HepG2 (cell line): ENCODE measurements at regions not wholly inside any gene's neighbourhood (a gene's known extent, or its start where the extent isn't known, plus 50 kb on each side); places are given as distances from the start of the nearest gene placed in this dataset.

ENCODE experiments used
- ATAC-seq: fragments of 200-7000 bp; cut with Tn5 transposase; 3 replicates; pipeline ENCODE4 v1.9.1; 2020; ENCODE audit warnings: mild to moderate bottlenecking, moderate library complexity
- BruUV-seq: library from RNA; stranded (reverse); fragments of 400-500 nt; replicated peaks from 2 replicates; lab custom pipeline; 2021; lab: Mats Ljungman, UMichigan
- CTCF ChIA-PET: fragments of 300-600 bp; formaldehyde crosslinking; extraction: SDS; loops from one replicate; lab custom pipeline; 2021; ENCODE audit warnings: low total read pairs, inconsistent platforms, low intra/inter-chr PET ratio; lab: Yijun Ruan, JAX
- POLR2A ChIA-PET: fragments of 350-600 bp; sonication (Branson Sonifier 250); formaldehyde crosslinking; loops from one replicate; lab custom pipeline; 2020; ENCODE audit warnings: antibody characterized with exemption, inconsistent platforms; lab: Yijun Ruan, JAX
- DNase-seq: peaks from one replicate; pipeline ENCODE4 v3.0.0-alpha.2; 2015; ENCODE audit warnings: low spot score
- FAIRE-seq: peaks from 3 replicates; lab custom pipeline; 2011; peaks lifted over from hg19 to GRCh38; lab: Jason Lieb, UNC
- H2AFZ ChIP-seq: one replicate; pipeline ENCODE4 v1.6.1; 2011; ENCODE audit warnings: low read length, inconsistent platforms
- H3K27ac ChIP-seq: fragments of 300-600 bp; 3 replicates; pipeline ENCODE4 v1.8.0; 2011; ENCODE audit warnings: mixed run types, mild to moderate bottlenecking, mixed read lengths, low read length, inconsistent platforms; ENCODE audit not compliant: insufficient read depth; ENCODE audit errors: extremely low read length
- H3K27me3 ChIP-seq, 2 experiments: fragments of 200-600 bp in 1 of 2; 2 replicates in 1 of 2; 3 replicates in 1 of 2; pipeline versions ENCODE4 v1.6.0 to v1.8.0; 2011; ENCODE audit warnings: low read length in 2 of 2, mild to moderate bottlenecking in 2 of 2, moderate library complexity in 2 of 2, inconsistent platforms in 1 of 2; ENCODE audit not compliant: insufficient read depth in 2 of 2, control insufficient read depth in 1 of 2
- H3K36me3 ChIP-seq, 2 experiments: fragments of 200-600 bp in 1 of 2; replicated peaks in 1 of 2; 2 replicates in 1 of 2; 3 replicates in 1 of 2; pipeline versions ENCODE4 v1.5.1 to v1.8.0; 2011; ENCODE audit warnings: low read length in 2 of 2, inconsistent platforms in 1 of 2; ENCODE audit not compliant: insufficient read depth in 2 of 2, control insufficient read depth in 1 of 2
- H3K4me1 ChIP-seq: 2 replicates; pipeline ENCODE4 v1.5.1; 2012; ENCODE audit warnings: low read length, inconsistent platforms; ENCODE audit not compliant: insufficient read depth
- H3K4me2 ChIP-seq: 2 replicates; pipeline ENCODE4 v1.6.0; 2011; ENCODE audit warnings: low read depth, low read length, inconsistent platforms
- H3K4me3 ChIP-seq, 3 experiments: fragments of 200-600 bp in 1 of 3; sonication (generic), shearing (Covaris generic) in 1 of 3; replicated peaks in 1 of 3; 2 replicates each; pipeline ENCODE4 v1.5.1; 2011 to 2016; ENCODE audit warnings: low read length in 3 of 3, inconsistent platforms in 2 of 3, low read depth in 2 of 3, mild to moderate bottlenecking in 2 of 3, control low read depth in 1 of 3, mixed read lengths in 1 of 3; ENCODE audit not compliant: insufficient read depth in 1 of 3
- H3K79me2 ChIP-seq: one replicate; pipeline ENCODE4 v1.6.1; 2011; ENCODE audit warnings: low read length, inconsistent platforms; ENCODE audit not compliant: insufficient read depth
- H3K9ac ChIP-seq: 2 replicates; pipeline ENCODE4 v1.6.0; 2011; ENCODE audit warnings: mild to moderate bottlenecking, low read depth, low read length, inconsistent platforms; ENCODE audit not compliant: insufficient read depth
- H3K9me3 ChIP-seq: 2 replicates; pipeline ENCODE4 v1.5.1; 2012; ENCODE audit warnings: mild to moderate bottlenecking, low read length
- H4K20me1 ChIP-seq: 2 replicates; pipeline ENCODE4 v1.6.0; 2011; ENCODE audit warnings: inconsistent platforms, mild to moderate bottlenecking, low read length, moderate library complexity; ENCODE audit not compliant: insufficient read depth
- ARNT ChIP-seq: fragments of 450-650 bp; IDR thresholded peaks from 2 replicates; pipeline ENCODE4 v1.6.1; 2017
- GTF3A ChIP-seq: sonication (generic); formaldehyde crosslinking; conservative IDR thresholded peaks from 2 replicates; pipeline ENCODE4 v1.4.0; 2020; ENCODE audit warnings: mild to moderate bottlenecking, missing genetic modification reagents
- IKZF1 ChIP-seq: fragments of 450-650 bp; IDR thresholded peaks from 2 replicates; pipeline ENCODE4 v1.7.1; 2016
- POGK ChIP-seq: sonication (generic); formaldehyde crosslinking; conservative IDR thresholded peaks from 2 replicates; pipeline ENCODE4 v1.8.0; 2022; ENCODE audit warnings: mild to moderate bottlenecking, moderate library complexity, missing genetic modification reagents
- STAT5B ChIP-seq: sonication (generic); formaldehyde crosslinking; IDR thresholded peaks from 2 replicates; pipeline ENCODE4 v1.4.0; 2020; ENCODE audit warnings: missing genetic modification reagents
- ZFP37 ChIP-seq: sonication (generic); formaldehyde crosslinking; IDR thresholded peaks from 2 replicates; pipeline ENCODE4 v1.4.0; 2020; ENCODE audit warnings: missing genetic modification reagents, borderline replicate concordance
- ZNF383 ChIP-seq: sonication (generic); formaldehyde crosslinking; IDR thresholded peaks from 2 replicates; pipeline ENCODE4 v1.4.0; 2020; ENCODE audit warnings: missing genetic modification reagents, mild to moderate bottlenecking, borderline replicate concordance
- WGBS: methylation state at CpG from one replicate; pipeline ENCODE4 v1.1.6; 2017; ENCODE audit warnings: low lambda C conversion rate; 5-methylcytosine and 5-hydroxymethylcytosine counted together
- in situ Hi-C: cut with HindIII; loops from 2 replicates; pipeline ENCODE4 v1.10.0; 2017; ENCODE audit warnings: low pct_unique_long_range_greater_than_20kb; ENCODE audit not compliant: extremely low pct_ligation_motif_present
- intact Hi-C: fragments of 100-400 bp; cut with micrococcal nuclease; formaldehyde crosslinking; loops from one replicate; pipeline ENCODE4 v1.10.0; 2022; ENCODE audit not compliant: unreplicated experiment
- TF ChIP-seq, protein P1 (sequence below): sonication (generic); formaldehyde crosslinking; IDR thresholded peaks from 2 replicates; pipeline ENCODE4 v1.8.1; 2023; ENCODE audit warnings: missing genetic modification reagents, inconsistent platforms, borderline replicate concordance

DNA sequence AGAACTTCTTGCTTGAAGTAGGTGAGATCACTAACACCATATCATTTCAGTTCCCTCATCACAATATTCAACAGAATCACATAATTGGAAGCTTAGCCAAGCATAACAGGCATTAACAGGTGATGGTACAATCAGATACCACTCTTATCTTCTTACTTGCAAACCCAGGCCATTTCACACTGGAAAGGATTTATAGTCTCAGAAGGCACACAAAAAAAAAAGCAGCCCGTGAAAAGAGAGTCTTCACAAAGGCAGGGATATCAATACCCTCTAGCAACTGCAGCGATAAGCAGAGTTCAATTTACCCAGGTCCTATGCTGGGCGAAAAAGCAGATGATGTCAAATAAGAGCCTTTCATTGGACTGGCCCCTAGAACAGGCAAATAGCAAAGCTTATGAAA, 1082.4 kb downstream of the XPNPEP1 start:
- no TSS peak for BruUV-seq
- no peak overlapping the region for H3K27ac ChIP-seq
- WGBS = 23% methylated on average over 3 of the region's 3 CpGs
- no peaks in the 10 kb centered on the region for H3K27me3 ChIP-seq
- H3K79me2 ChIP-seq = no peaks in the 10 kb centered on the region
- no peak overlapping the region for H3K4me2 ChIP-seq
- no peak for ATAC-seq
- H3K9ac ChIP-seq = no peak overlapping the region
- in situ Hi-C loops = no loop called here
- intact Hi-C loops = loop anchor here (10.0 kb wide), 1 partner anchor 596 kb away; no protein-coding TSS in a partner anchor
- FAIRE-seq = no peak
- H3K36me3 ChIP-seq = no peaks in the 10 kb centered on the region
- DNase-seq = no peak
- no peak overlapping the region for H3K4me3 ChIP-seq
- TF ChIP-seq, protein P1, sequence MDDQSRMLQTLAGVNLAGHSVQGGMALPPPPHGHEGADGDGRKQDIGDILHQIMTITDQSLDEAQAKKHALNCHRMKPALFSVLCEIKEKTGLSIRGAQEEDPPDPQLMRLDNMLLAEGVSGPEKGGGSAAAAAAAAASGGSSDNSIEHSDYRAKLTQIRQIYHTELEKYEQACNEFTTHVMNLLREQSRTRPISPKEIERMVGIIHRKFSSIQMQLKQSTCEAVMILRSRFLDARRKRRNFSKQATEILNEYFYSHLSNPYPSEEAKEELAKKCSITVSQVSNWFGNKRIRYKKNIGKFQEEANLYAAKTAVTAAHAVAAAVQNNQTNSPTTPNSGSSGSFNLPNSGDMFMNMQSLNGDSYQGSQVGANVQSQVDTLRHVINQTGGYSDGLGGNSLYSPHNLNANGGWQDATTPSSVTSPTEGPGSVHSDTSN = no peak
- TF ChIP-seq GTF3A (CRISPR knock-in tag) (no peak), IKZF1 (no peak), ARNT (no peak), STAT5B (CRISPR knock-in tag) (no peak), ZFP37 (CRISPR knock-in tag) (no peak), POGK (no peak), ZNF383 (no peak)
- TF ChIP-seq, all 625 proteins: peak for 0
- ChIA-PET POLR2A (no interaction called here), CTCF (no interaction called here)
- no peaks in the 10 kb centered on the region for H4K20me1 ChIP-seq
- no peak overlapping the region for H2AFZ ChIP-seq
- H3K9me3 ChIP-seq = peaks cover 54% of the 10 kb centered on the region
- H3K4me1 ChIP-seq = no peaks in the 10 kb centered on the region
